Heart left ventricle (tissue), 13 donors: ENCODE measurements at regions not wholly inside any gene's neighbourhood (a gene's known extent, or its start where the extent isn't known, plus 50 kb on each side); places are given as distances from the start of the nearest gene placed in this dataset.

Experiments used
- POLR2A ChIP-seq, 2 donors: fragments of 450-650 bp; IDR thresholded peaks; one replicate each; pipeline ENCODE4 v1.6.1; 2017; ENCODE audit warnings: antibody characterized with exemption in 2 of 2, mild to moderate bottlenecking in 2 of 2, moderate library complexity in 2 of 2
- TF ChIP-seq, protein P1 (sequence below), 12 donors: fragments of 200-600 bp; sonication (generic) in 4 of 12; IDR thresholded peaks; one replicate each; pipeline versions ENCODE4 v1.5.0 to v1.8.0; 2018 to 2022; ENCODE audit warnings: antibody characterized with exemption in 12 of 12, mild to moderate bottlenecking in 5 of 12
- donor health status: ischemic (EF 13 %, LVEDD 7.1; RV severe dilation, severe dysfunction).
- donor health status: DM: no; HTN: yes; CAD: no.
- donor health status: DM: no; HTN: no; CAD: no.
- donor health status: ischemic (EF 25% LVEDD 6.9; RV normal size, moderate dysfunction).
- donor health status: ischemic (EF 25% LVEDD 5.7; RV mildly dilated, moderate dysfunction).
- donor health status: ischemic (EF 35%, LVEDD 5.7; RV mildly dilated, moderate dysfunction).
- donor health status: nonischemic (EF 11% LVEDD 7.7; RV severe dilation, severe dysfunction).
- donor health status: DM: yes; HTN: yes; CAD: no.
- donor health status: PGD.
- donor health status: ischemic (EF 29% LVEDD 5.4; RV normal size, mild dysfunction).
- donor health status: nonischemic (EF 23%, LVEDD 6.1; RV moderate dilation, normal function).

DNA sequence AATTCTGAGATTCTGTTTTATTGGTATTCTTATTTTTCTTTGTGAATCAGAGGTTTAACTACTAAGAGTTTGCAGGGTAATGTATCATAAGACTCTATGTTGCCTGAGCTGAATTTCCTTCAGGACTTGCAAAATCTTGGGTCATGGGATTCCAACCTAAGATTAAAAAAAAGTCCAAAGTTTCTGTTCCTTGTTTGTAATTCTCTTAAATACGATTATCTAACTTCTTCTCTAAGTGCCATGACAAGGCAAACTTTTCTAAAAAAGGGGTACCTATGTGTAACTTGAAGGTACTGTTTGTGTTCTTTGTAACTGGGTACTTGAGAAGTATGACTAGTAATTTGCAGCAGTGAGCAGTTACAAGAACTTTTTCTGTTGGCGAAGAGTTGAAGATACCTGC is 181.3 kb upstream of the ZEB2 start:
- no peak for TF ChIP-seq POLR2A (IDR thresholded peaks at IDR 0.05)
- TF ChIP-seq, protein P1, sequence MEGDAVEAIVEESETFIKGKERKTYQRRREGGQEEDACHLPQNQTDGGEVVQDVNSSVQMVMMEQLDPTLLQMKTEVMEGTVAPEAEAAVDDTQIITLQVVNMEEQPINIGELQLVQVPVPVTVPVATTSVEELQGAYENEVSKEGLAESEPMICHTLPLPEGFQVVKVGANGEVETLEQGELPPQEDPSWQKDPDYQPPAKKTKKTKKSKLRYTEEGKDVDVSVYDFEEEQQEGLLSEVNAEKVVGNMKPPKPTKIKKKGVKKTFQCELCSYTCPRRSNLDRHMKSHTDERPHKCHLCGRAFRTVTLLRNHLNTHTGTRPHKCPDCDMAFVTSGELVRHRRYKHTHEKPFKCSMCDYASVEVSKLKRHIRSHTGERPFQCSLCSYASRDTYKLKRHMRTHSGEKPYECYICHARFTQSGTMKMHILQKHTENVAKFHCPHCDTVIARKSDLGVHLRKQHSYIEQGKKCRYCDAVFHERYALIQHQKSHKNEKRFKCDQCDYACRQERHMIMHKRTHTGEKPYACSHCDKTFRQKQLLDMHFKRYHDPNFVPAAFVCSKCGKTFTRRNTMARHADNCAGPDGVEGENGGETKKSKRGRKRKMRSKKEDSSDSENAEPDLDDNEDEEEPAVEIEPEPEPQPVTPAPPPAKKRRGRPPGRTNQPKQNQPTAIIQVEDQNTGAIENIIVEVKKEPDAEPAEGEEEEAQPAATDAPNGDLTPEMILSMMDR (IDR thresholded peaks at IDR 0.05) = no peak
